Smooth muscle cell (in vitro differentiated cells): ENCODE measurements at regions not wholly inside any gene's neighbourhood (a gene's known extent, or its start where the extent isn't known, plus 50 kb on each side); places are given as distances from the start of the nearest gene placed in this dataset.
A peak's percentile ranks its signal among the peaks of the same experiment; 100 is the strongest.

Experiments
- DNase-seq: peaks from one replicate; lab custom pipeline; 2025; ENCODE audit not compliant: unreplicated experiment; lab: John Stamatoyannopoulos, UW
- H2AFZ ChIP-seq: fragments of 200-600 bp; sonication (generic); 2 replicates; pipeline ENCODE4 v1.6.0; 2016; ENCODE audit warnings: antibody characterized with exemption, low read depth, mild to moderate bottlenecking
- H3F3A ChIP-seq: fragments of 200-600 bp; sonication (generic); 2 replicates; pipeline ENCODE4 v1.6.0; 2017; ENCODE audit warnings: antibody characterized with exemption, low read depth
- H3K27ac ChIP-seq: fragments of 200-600 bp; sonication (generic); 2 replicates; pipeline ENCODE4 v1.5.1; 2016; ENCODE audit warnings: low read depth, mild to moderate bottlenecking
- H3K27me3 ChIP-seq: fragments of 200-600 bp; sonication (generic); 2 replicates; pipeline ENCODE4 v1.6.1; 2016; ENCODE audit warnings: low read depth, mild to moderate bottlenecking
- H3K36me3 ChIP-seq: fragments of 200-600 bp; sonication (generic); 2 replicates; pipeline ENCODE4 v1.5.1; 2016; ENCODE audit warnings: low read depth
- H3K4me1 ChIP-seq: fragments of 200-600 bp; sonication (generic); 2 replicates; pipeline ENCODE4 v1.5.1; 2016; ENCODE audit warnings: low read depth
- H3K4me2 ChIP-seq: fragments of 200-600 bp; sonication (generic); 2 replicates; pipeline ENCODE4 v1.6.0; 2016; ENCODE audit warnings: mild to moderate bottlenecking
- H3K4me3 ChIP-seq: fragments of 200-600 bp; sonication (generic); 2 replicates; pipeline ENCODE4 v1.5.1; 2016; ENCODE audit warnings: mild to moderate bottlenecking
- H3K79me2 ChIP-seq: fragments of 200-600 bp; sonication (generic); 2 replicates; pipeline ENCODE4 v1.6.0; 2016; ENCODE audit warnings: low read depth, mild to moderate bottlenecking
- H3K9ac ChIP-seq: fragments of 200-600 bp; sonication (generic); 2 replicates; pipeline ENCODE4 v1.6.0; 2016; ENCODE audit warnings: low read depth
- H3K9me3 ChIP-seq: fragments of 200-600 bp; sonication (generic); replicated peaks from 2 replicates; pipeline ENCODE4 v1.5.1; 2016; ENCODE audit warnings: low read depth
- H4K20me1 ChIP-seq: fragments of 200-600 bp; sonication (generic); 2 replicates; pipeline ENCODE4 v1.6.0; 2016; ENCODE audit warnings: low read depth
- WGBS: methylation state at CpG from one replicate; pipeline ENCODE4 v1.1.7; 2016; ENCODE audit warnings: low lambda C conversion rate; 5-methylcytosine and 5-hydroxymethylcytosine counted together
- TF ChIP-seq, protein P1 (sequence below): fragments of 200-600 bp; sonication (generic); IDR thresholded peaks from 2 replicates; pipeline ENCODE4 v1.5.1; 2017; ENCODE audit warnings: borderline replicate concordance, mild to moderate bottlenecking, antibody characterized with exemption; ENCODE audit not compliant: insufficient read depth, poor library complexity, severe bottlenecking

DNA sequence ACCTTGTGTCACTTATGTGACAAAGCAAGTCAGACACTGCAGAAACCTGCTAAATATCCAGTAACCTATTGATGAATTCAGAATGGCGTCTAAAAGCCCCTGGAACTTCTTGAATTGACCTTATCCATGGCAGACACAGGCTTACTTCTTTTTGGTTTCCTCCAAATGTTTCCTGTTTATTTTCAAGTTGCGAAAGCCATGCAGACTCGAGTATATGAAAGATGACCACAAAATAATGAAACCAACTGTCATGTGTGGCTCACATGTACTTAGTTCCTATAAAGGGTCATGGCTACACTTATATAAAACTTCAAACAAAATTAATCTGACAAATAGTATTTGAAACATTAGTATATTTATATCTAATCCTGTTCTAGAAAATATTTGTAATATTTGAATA, 113.1 kb upstream of the FNDC3A start:
- H3K4me3 ChIP-seq = no peak overlapping the region
- no peaks in the 10 kb centered on the region for H3K9me3 ChIP-seq
- no peaks in the 10 kb centered on the region for H3F3A ChIP-seq
- no peak for DNase-seq
- H3K27ac ChIP-seq = no peak overlapping the region
- no peak overlapping the region for H3K9ac ChIP-seq
- peaks cover 7% of the 10 kb centered on the region for H3K4me1 ChIP-seq
- H3K4me2 ChIP-seq = no peak overlapping the region
- H3K79me2 ChIP-seq = no peaks in the 10 kb centered on the region
- no peak overlapping the region for H2AFZ ChIP-seq
- WGBS = 54% methylated on average over 3 of the region's 3 CpGs
- H3K27me3 ChIP-seq = no peaks in the 10 kb centered on the region
- H4K20me1 ChIP-seq = no peaks in the 10 kb centered on the region
- TF ChIP-seq, protein P1, sequence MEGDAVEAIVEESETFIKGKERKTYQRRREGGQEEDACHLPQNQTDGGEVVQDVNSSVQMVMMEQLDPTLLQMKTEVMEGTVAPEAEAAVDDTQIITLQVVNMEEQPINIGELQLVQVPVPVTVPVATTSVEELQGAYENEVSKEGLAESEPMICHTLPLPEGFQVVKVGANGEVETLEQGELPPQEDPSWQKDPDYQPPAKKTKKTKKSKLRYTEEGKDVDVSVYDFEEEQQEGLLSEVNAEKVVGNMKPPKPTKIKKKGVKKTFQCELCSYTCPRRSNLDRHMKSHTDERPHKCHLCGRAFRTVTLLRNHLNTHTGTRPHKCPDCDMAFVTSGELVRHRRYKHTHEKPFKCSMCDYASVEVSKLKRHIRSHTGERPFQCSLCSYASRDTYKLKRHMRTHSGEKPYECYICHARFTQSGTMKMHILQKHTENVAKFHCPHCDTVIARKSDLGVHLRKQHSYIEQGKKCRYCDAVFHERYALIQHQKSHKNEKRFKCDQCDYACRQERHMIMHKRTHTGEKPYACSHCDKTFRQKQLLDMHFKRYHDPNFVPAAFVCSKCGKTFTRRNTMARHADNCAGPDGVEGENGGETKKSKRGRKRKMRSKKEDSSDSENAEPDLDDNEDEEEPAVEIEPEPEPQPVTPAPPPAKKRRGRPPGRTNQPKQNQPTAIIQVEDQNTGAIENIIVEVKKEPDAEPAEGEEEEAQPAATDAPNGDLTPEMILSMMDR = no peak
- no peaks in the 10 kb centered on the region for H3K36me3 ChIP-seq

DNA sequence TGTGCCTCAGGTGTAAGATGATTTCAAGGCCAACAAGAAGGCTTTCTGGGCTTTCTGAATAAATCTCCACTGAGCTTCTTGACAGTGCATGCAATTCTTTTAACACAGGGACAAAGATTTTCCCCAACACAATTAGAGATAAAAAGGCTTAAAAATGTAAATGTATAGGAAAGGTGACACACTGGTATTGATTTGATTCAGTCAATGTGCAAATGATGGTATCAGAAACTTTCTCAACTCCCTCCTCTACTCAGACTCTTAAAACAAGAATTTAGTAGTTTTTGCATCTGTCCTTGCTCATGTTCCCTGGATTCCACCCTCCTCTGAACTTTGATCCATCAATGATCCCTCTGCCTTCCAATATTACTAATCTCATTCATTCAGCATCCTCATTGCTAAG, 111.6 kb upstream of the FNDC3A start:
- Histone ChIP-seq H3K79me2 (no peaks in the 10 kb centered on the region), H3K9me3 (no peaks in the 10 kb centered on the region), H3F3A (no peaks in the 10 kb centered on the region), H3K27me3 (no peaks in the 10 kb centered on the region), H2AFZ (no peak overlapping the region), H3K36me3 (no peaks in the 10 kb centered on the region), H3K27ac (no peak overlapping the region), H3K9ac (no peak overlapping the region), H3K4me3 (no peak overlapping the region), H3K4me2 (no peak overlapping the region), H3K4me1 (peaks cover 3% of the 10 kb centered on the region), H4K20me1 (no peaks in the 10 kb centered on the region)
- DNase-seq = no peak
- TF ChIP-seq, protein P1 = no peak

GRCh38 chr13:48866249-48866648, 109.5 kb upstream of the FNDC3A start:
- DNase-seq = no peak
- Histone ChIP-seq H3K9me3 (no peaks in the 10 kb centered on the region), H3K27ac (no peak overlapping the region), H3K9ac (no peak overlapping the region), H2AFZ (peak overlapping the region; percentile 6), H3K79me2 (no peaks in the 10 kb centered on the region), H3K4me3 (no peak overlapping the region), H3F3A (no peaks in the 10 kb centered on the region), H3K36me3 (no peaks in the 10 kb centered on the region), H4K20me1 (no peaks in the 10 kb centered on the region), H3K4me1 (no peaks in the 10 kb centered on the region), H3K4me2 (peak overlapping the region; percentile 22), H3K27me3 (no peaks in the 10 kb centered on the region)
- WGBS = 12% methylated on average over 6 of the region's 6 CpGs
- TF ChIP-seq, protein P1 = no peak

DNA sequence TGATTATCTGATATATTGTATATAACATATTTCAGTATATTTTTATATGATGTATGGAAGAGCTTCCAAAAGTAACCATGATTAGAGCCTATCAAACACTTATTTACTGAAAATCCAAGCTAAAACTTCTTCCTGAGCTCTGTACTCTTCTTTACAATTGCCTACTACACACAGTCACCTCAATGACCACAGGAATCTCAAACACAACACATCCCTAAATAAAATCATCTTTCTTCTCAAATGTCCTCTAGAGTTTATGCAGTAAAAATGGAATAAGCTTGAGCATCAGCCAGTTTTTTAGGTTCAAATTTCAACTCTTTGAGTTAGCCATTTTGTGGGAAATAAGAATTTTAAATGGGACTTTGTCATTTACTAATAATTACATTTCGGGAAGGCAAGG, 102.6 kb upstream of the FNDC3A start:
- 34% methylated on average over 1 of the region's 1 CpG for WGBS
- TF ChIP-seq, protein P1 = no peak

More for the DNA sequence above, 102.6 kb upstream of the FNDC3A start:
- Histone ChIP-seq H3K27me3 (peaks cover 17% of the 10 kb centered on the region), H3K4me3 (no peak overlapping the region), H4K20me1 (no peaks in the 10 kb centered on the region), H3K9ac (no peak overlapping the region), H3K36me3 (no peaks in the 10 kb centered on the region), H3K9me3 (no peaks in the 10 kb centered on the region), H2AFZ (no peak overlapping the region), H3K79me2 (no peaks in the 10 kb centered on the region), H3K4me1 (peaks cover 23% of the 10 kb centered on the region), H3F3A (peaks cover 11% of the 10 kb centered on the region), H3K4me2 (peak overlapping the region; percentile 62), H3K27ac (no peak overlapping the region)
- no peak for DNase-seq
